ENCODE measurements at regions not wholly inside any gene's neighbourhood (a gene's known extent, or its start where the extent isn't known, plus 50 kb on each side); places are given as distances from the start of the nearest gene placed in this dataset.

- TF ChIP-seq CTCF (IDR thresholded peaks at IDR 0.05) (no peak), POLR2AphosphoS5 (IDR thresholded peaks at IDR 0.05; ENCODE audit: low read depth, low read length) (no peak), SIN3A (IDR thresholded peaks at IDR 0.05; ENCODE audit: borderline replicate concordance, insufficient read depth, low read depth, low read length) (no peak), TCF7L2 (IDR thresholded peaks at IDR 0.05; ENCODE audit: low read depth, low read length) (no peak), REST (IDR thresholded peaks at IDR 0.05; ENCODE audit: insufficient read depth in 1 of 2, low read depth in 2 of 2, low read length in 1 of 2) (no peak)
Measured at GRCh38 chr15:89028036-89028435, 60.2 kb upstream of the ABHD2 start.

All from Panc1 (cell line).